B cell (primary cell): ENCODE measurements at regions not wholly inside any gene's neighbourhood (a gene's known extent, or its start where the extent isn't known, plus 50 kb on each side); places are given as distances from the start of the nearest gene placed in this dataset.

ENCODE experiments used
- ATAC-seq: fragments of 200-7000 bp; cut with Tn5 transposase; one replicate; pipeline ENCODE4 v1.10.0; 2021; ENCODE audit warnings: low read depth, mild to moderate bottlenecking, moderate number of reproducible peaks, moderate library complexity
- CTCF ChIA-PET: fragments of 350-600 bp; sonication (Branson Sonifier 250); formaldehyde crosslinking; loops from one replicate; lab custom pipeline; 2021; ENCODE audit warnings: antibody characterized with exemption, inconsistent platforms; lab: Charles Lee
- POLR2A ChIA-PET: fragments of 350-600 bp; sonication (Branson Sonifier 250); formaldehyde crosslinking; loops from one replicate; lab custom pipeline; 2021; ENCODE audit warnings: antibody characterized with exemption; lab: Charles Lee
- DNase-seq: peaks from one replicate; pipeline ENCODE4 v3.0.0; 2013
- H2AFZ ChIP-seq: 2 replicates; pipeline ENCODE4 v1.6.1; 2012; ENCODE audit warnings: mild to moderate bottlenecking, low read depth, low read length; ENCODE audit not compliant: insufficient read depth, poor library complexity, severe bottlenecking
- H3K27ac ChIP-seq, 2 donors: 1 replicate in 1 of 2; 2 replicates in 1 of 2; pipeline ENCODE4 v1.5.1; 2012 to 2013; ENCODE audit warnings: low read length in 2 of 2, mild to moderate bottlenecking in 2 of 2, moderate library complexity in 1 of 2
- H3K27me3 ChIP-seq, 4 experiments: fragments of 200-600 bp in 1 of 4; sonication (generic) in 1 of 4; replicated peaks in 1 of 4; 1 replicate in 2 of 4; 2 replicates in 2 of 4; pipeline versions ENCODE4 v1.6.1 to v1.7.0; 2013 to 2016; ENCODE audit warnings: low read length in 3 of 4, mild to moderate bottlenecking in 2 of 4, mixed read lengths in 1 of 4, moderate library complexity in 1 of 4; ENCODE audit not compliant: insufficient read depth in 4 of 4, control insufficient read depth in 3 of 4; ENCODE audit errors: control extremely low read depth in 1 of 4
- H3K36me3 ChIP-seq, 2 experiments: replicated peaks in 1 of 2; 1 replicate in 1 of 2; 2 replicates in 1 of 2; pipeline versions ENCODE4 v1.6.1 to v1.7.1; 2013; ENCODE audit warnings: low read length in 1 of 2; ENCODE audit not compliant: insufficient read depth in 2 of 2, control insufficient read depth in 1 of 2; ENCODE audit errors: control extremely low read depth in 1 of 2, extremely low read depth in 1 of 2
- H3K4me1 ChIP-seq, 2 donors: fragments of 200-600 bp in 1 of 2; sonication (generic) in 1 of 2; 1 replicate in 1 of 2; 2 replicates in 1 of 2; pipeline versions ENCODE4 v1.5.1 to v1.6.1; 2013 to 2017; ENCODE audit warnings: low read length in 2 of 2; ENCODE audit not compliant: control insufficient read depth in 2 of 2, insufficient read depth in 2 of 2
- H3K4me2 ChIP-seq: replicated peaks from 2 replicates; pipeline ENCODE3; 2012; ENCODE audit warnings: mild to moderate bottlenecking, low read depth, low read length; ENCODE audit not compliant: poor library complexity, severe bottlenecking
- H3K4me3 ChIP-seq, 5 experiments: fragments of 200-600 bp in 1 of 5; sonication (generic) in 1 of 5; 1 replicate in 3 of 5; 2 replicates in 2 of 5; pipeline versions ENCODE4 v1.5.1 to v1.7.0; 2011 to 2016; ENCODE audit warnings: low read length in 4 of 5, mild to moderate bottlenecking in 4 of 5, low read depth in 2 of 5, control low read depth in 1 of 5, moderate library complexity in 1 of 5; ENCODE audit not compliant: insufficient read depth in 1 of 5; ENCODE audit errors: control extremely low read depth in 1 of 5, extremely low read depth in 1 of 5
- H3K79me2 ChIP-seq: fragments of 200-600 bp; sonication (generic); one replicate; pipeline ENCODE4 v1.6.0; 2016; ENCODE audit warnings: low read length; ENCODE audit not compliant: control insufficient read depth, insufficient read depth
- H3K9ac ChIP-seq: fragments of 200-600 bp; sonication (generic); 2 replicates; pipeline ENCODE4 v1.6.1; 2017; ENCODE audit warnings: mild to moderate bottlenecking, low read length, moderate library complexity
- H3K9me3 ChIP-seq, 3 donors: one replicate each; pipeline versions ENCODE4 v1.6.1 to v1.7.1; 2013; ENCODE audit warnings: low read length in 2 of 3; ENCODE audit not compliant: control insufficient read depth in 2 of 3, insufficient read depth in 1 of 3; ENCODE audit errors: control extremely low read depth in 1 of 3
- H4K20me1 ChIP-seq: 2 replicates; pipeline ENCODE4 v1.6.0; 2012; ENCODE audit warnings: mild to moderate bottlenecking, low read length; ENCODE audit not compliant: insufficient read depth, control insufficient read depth, poor library complexity, severe bottlenecking
- H3K27ac Mint-ChIP-seq: one replicate; pipeline ENCODE4 v1.8.0; 2021; ENCODE audit warnings: mixed read lengths
- H3K27me3 Mint-ChIP-seq: one replicate; pipeline ENCODE4 v1.8.0; 2021; ENCODE audit warnings: mixed read lengths
- H3K4me1 Mint-ChIP-seq: one replicate; pipeline ENCODE4 v1.8.0; 2021; ENCODE audit warnings: mixed read lengths
- H3K4me3 Mint-ChIP-seq: one replicate; pipeline ENCODE4 v1.8.0; 2021; ENCODE audit warnings: mixed read lengths
- H3K9me3 Mint-ChIP-seq: one replicate; pipeline ENCODE4 v1.8.0; 2022; ENCODE audit warnings: mixed read lengths; ENCODE audit not compliant: insufficient read depth
- CTCF ChIP-seq: fragments of 200-600 bp; IDR thresholded peaks from one replicate; pipeline ENCODE4 v1.8.0; 2022; ENCODE audit warnings: antibody characterized with exemption, mild to moderate bottlenecking
- WGBS: methylation state at CpG from one replicate; pipeline ENCODE4 v1.1.5; 2013; ENCODE audit warnings: missing lambda C conversion rate; ENCODE audit not compliant: insufficient coverage; 5-methylcytosine and 5-hydroxymethylcytosine counted together
- intact Hi-C: fragments of 100-400 bp; cut with micrococcal nuclease; formaldehyde crosslinking; loops from one replicate; pipeline ENCODE4 v1.10.0; 2022

GRCh38 chr3:104750581-104750980 lies 616.1 kb upstream of the ALCAM start:
- Histone ChIP-seq H3K4me3 (no peak overlapping the region), H3K4me2 (no peak overlapping the region), H2AFZ (no peak overlapping the region), H4K20me1 (no peaks in the 10 kb centered on the region), H3K9ac (no peak overlapping the region), H3K79me2 (no peaks in the 10 kb centered on the region), H3K4me1 (no peaks in the 10 kb centered on the region), H3K27ac (no peak overlapping the region), H3K9me3 (no peaks in the 10 kb centered on the region), H3K36me3 (no peaks in the 10 kb centered on the region), H3K27me3 (no peaks in the 10 kb centered on the region)
- 80% methylated on average over 3 of the region's 4 CpGs for WGBS
- H3K4me3 Mint-ChIP-seq, result no peak overlapping the region
- intact Hi-C loops, result no loop called here
- DNase-seq (no peak), ATAC-seq (no peak)
- ChIA-PET POLR2A (no interaction called here), CTCF (no interaction called here)
- no peaks in the 10 kb centered on the region for H3K9me3 Mint-ChIP-seq
- TF ChIP-seq CTCF, result no peak
- no peak overlapping the region for H3K27ac Mint-ChIP-seq
- no peaks in the 10 kb centered on the region for H3K4me1 Mint-ChIP-seq
- H3K27me3 Mint-ChIP-seq, result peaks cover 3% of the 10 kb centered on the region

- no peaks in the 10 kb centered on the region for H4K20me1 ChIP-seq
- WGBS, result no CpG with 5 or more reads among the region's 1 CpG
- H3K27ac Mint-ChIP-seq, result no peak overlapping the region
- ChIA-PET CTCF (no interaction called here), POLR2A (no interaction called here)
- DNase-seq, result no peak
- H3K4me1 ChIP-seq, result no peaks in the 10 kb centered on the region
- intact Hi-C loops, result no loop called here
- H3K27ac ChIP-seq, result no peak overlapping the region
- no peak overlapping the region for H3K9ac ChIP-seq
- no peaks in the 10 kb centered on the region for H3K4me1 Mint-ChIP-seq
- TF ChIP-seq CTCF, result no peak
- H3K36me3 ChIP-seq, result no peaks in the 10 kb centered on the region
- H3K9me3 Mint-ChIP-seq, result peaks cover 2% of the 10 kb centered on the region
- H3K4me2 ChIP-seq, result no peak overlapping the region
- H3K79me2 ChIP-seq, result no peaks in the 10 kb centered on the region
- no peak overlapping the region for H3K4me3 ChIP-seq
- no peak for ATAC-seq
- H3K4me3 Mint-ChIP-seq, result no peak overlapping the region
- peaks cover 3% of the 10 kb centered on the region for H3K27me3 Mint-ChIP-seq
- peaks cover 0 to 3% (median 0%) of the 10 kb centered on the region in 4 experiments for H3K27me3 ChIP-seq
- H2AFZ ChIP-seq, result no peak overlapping the region
- H3K9me3 ChIP-seq, result no peaks in the 10 kb centered on the region
These were observed 610.9 kb upstream of the ALCAM start for GRCh38 chr3:104755791-104756190.
